ENCODE measurements at regions not wholly inside any gene's neighbourhood (a gene's known extent, or its start where the extent isn't known, plus 50 kb on each side); places are given as distances from the start of the nearest gene placed in this dataset.
"Not testable (repeated sequence)": the region's sequence is repeated elsewhere in the genome, so short reads cannot be mapped to it uniquely, and the experiment has no call there.

- Histone ChIP-seq H3K27ac (ENCODE audit: insufficient read depth, low read length, poor library complexity, severe bottlenecking) (no peak overlapping the region), H3K36me3 (ENCODE audit: control insufficient read depth, insufficient read depth, low read length) (no peaks in the 10 kb centered on the region), H3K4me3 (ENCODE audit: low read depth, low read length) (no peak overlapping the region), H3K9me3 (ENCODE audit: control insufficient read depth in 2 of 2, low read length in 2 of 2) (no peaks in the 10 kb centered on the region), H3K27me3 (ENCODE audit: control insufficient read depth, insufficient read depth, low read length) (peaks cover 7% of the 10 kb centered on the region), H3K4me1 (ENCODE audit: control insufficient read depth, insufficient read depth, low read length, poor library complexity, severe bottlenecking) (no peaks in the 10 kb centered on the region)
- Mint-ChIP-seq H3K27me3 (peaks cover 11% of the 10 kb centered on the region), H3K4me3 (no peak overlapping the region), H3K36me3 (no peaks in the 10 kb centered on the region), H3K4me1 (peaks cover 0 to 4% (median 0%) of the 10 kb centered on the region in 4 donors), H3K27ac (no peak overlapping the region), H3K9me3 (no peaks in the 10 kb centered on the region)
- no peak for DNase-seq
- ATAC-seq (ENCODE audit: low read depth in 2 of 2): no peak
Measured at GRCh38 chr21:31798842-31799704, 67.2 kb upstream of the SCAF4 start.

GRCh38 chr21:31795992-31796391 lies 64.1 kb upstream of the SCAF4 start:
- Mint-ChIP-seq H3K4me1 (no peaks in the 10 kb centered on the region), H3K27ac (no peak overlapping the region), H3K36me3 (no peaks in the 10 kb centered on the region), H3K4me3 (no peak overlapping the region), H3K27me3 (peaks cover 12% of the 10 kb centered on the region), H3K9me3 (peaks cover 0 to 1% (median 0%) of the 10 kb centered on the region in 7 donors)
- H3K9me3 ChIP-seq (ENCODE audit: control insufficient read depth in 2 of 2, low read length in 2 of 2): no peaks in the 10 kb centered on the region
- no peaks in the 10 kb centered on the region for H3K36me3 ChIP-seq (ENCODE audit: control insufficient read depth, insufficient read depth, low read length)
- no peaks in the 10 kb centered on the region for H3K4me1 ChIP-seq (ENCODE audit: control insufficient read depth, insufficient read depth, low read length, poor library complexity, severe bottlenecking)
- no peak for DNase-seq
- no peak for ATAC-seq (ENCODE audit: low read depth in 2 of 2)
- peaks cover 2% of the 10 kb centered on the region for H3K27me3 ChIP-seq (ENCODE audit: control insufficient read depth, insufficient read depth, low read length)
- no peak overlapping the region for H3K27ac ChIP-seq (ENCODE audit: insufficient read depth, low read length, poor library complexity, severe bottlenecking)
- no peak overlapping the region for H3K4me3 ChIP-seq (ENCODE audit: low read depth, low read length)

GRCh38 chr21:31790420-31790819 lies 58.5 kb upstream of the SCAF4 start:
- H3K27ac Mint-ChIP-seq; H3K27me3 ChIP-seq (ENCODE audit: control insufficient read depth, insufficient read depth, low read length); H3K9me3 Mint-ChIP-seq; H3K27me3 Mint-ChIP-seq; H3K4me3 ChIP-seq (ENCODE audit: low read depth, low read length); H3K4me1 ChIP-seq (ENCODE audit: control insufficient read depth, insufficient read depth, low read length, poor library complexity, severe bottlenecking); H3K36me3 ChIP-seq (ENCODE audit: control insufficient read depth, insufficient read depth, low read length); H3K27ac ChIP-seq (ENCODE audit: insufficient read depth, low read length, poor library complexity, severe bottlenecking); ATAC-seq (ENCODE audit: low read depth in 2 of 2); H3K36me3 Mint-ChIP-seq; H3K9me3 ChIP-seq (ENCODE audit: control insufficient read depth in 2 of 2, low read length in 2 of 2); H3K4me3 Mint-ChIP-seq; DNase-seq; H3K4me1 Mint-ChIP-seq: not testable (repeated sequence)

GRCh38 chr21:31788581-31788980 lies 56.7 kb upstream of the SCAF4 start:
- no peak overlapping the region for H3K4me3 ChIP-seq (ENCODE audit: low read depth, low read length)
- ATAC-seq (ENCODE audit: low read depth in 2 of 2) (no peak), DNase-seq (no peak)
- H3K27ac ChIP-seq (ENCODE audit: insufficient read depth, low read length, poor library complexity, severe bottlenecking): no peak overlapping the region
- H3K4me1 ChIP-seq (ENCODE audit: control insufficient read depth, insufficient read depth, low read length, poor library complexity, severe bottlenecking): no peaks in the 10 kb centered on the region
- Mint-ChIP-seq H3K27ac (no peak overlapping the region), H3K36me3 (no peaks in the 10 kb centered on the region), H3K4me1 (peaks cover 0 to 8% (median 2%) of the 10 kb centered on the region in 4 donors), H3K4me3 (no peak overlapping the region), H3K9me3 (peaks cover 0 to 3% (median 1%) of the 10 kb centered on the region in 7 donors), H3K27me3 (peaks cover 5% of the 10 kb centered on the region)
- H3K27me3 ChIP-seq (ENCODE audit: control insufficient read depth, insufficient read depth, low read length): no peaks in the 10 kb centered on the region
- no peaks in the 10 kb centered on the region for H3K36me3 ChIP-seq (ENCODE audit: control insufficient read depth, insufficient read depth, low read length)
- no peaks in the 10 kb centered on the region for H3K9me3 ChIP-seq (ENCODE audit: control insufficient read depth in 2 of 2, low read length in 2 of 2)

GRCh38 chr21:31787691-31788090 lies 55.8 kb upstream of the SCAF4 start:
- not testable (repeated sequence) for H3K4me1 Mint-ChIP-seq; H3K27ac ChIP-seq (ENCODE audit: insufficient read depth, low read length, poor library complexity, severe bottlenecking); H3K27ac Mint-ChIP-seq; DNase-seq; H3K4me3 ChIP-seq (ENCODE audit: low read depth, low read length); H3K36me3 Mint-ChIP-seq; ATAC-seq (ENCODE audit: low read depth in 2 of 2); H3K27me3 ChIP-seq (ENCODE audit: control insufficient read depth, insufficient read depth, low read length); H3K4me3 Mint-ChIP-seq; H3K9me3 Mint-ChIP-seq; H3K4me1 ChIP-seq (ENCODE audit: control insufficient read depth, insufficient read depth, low read length, poor library complexity, severe bottlenecking); H3K27me3 Mint-ChIP-seq; H3K36me3 ChIP-seq (ENCODE audit: control insufficient read depth, insufficient read depth, low read length); H3K9me3 ChIP-seq (ENCODE audit: control insufficient read depth in 2 of 2, low read length in 2 of 2)

- H3K4me3 ChIP-seq (ENCODE audit: low read depth, low read length): no peak overlapping the region
- no peaks in the 10 kb centered on the region for H3K9me3 ChIP-seq (ENCODE audit: control insufficient read depth in 2 of 2, low read length in 2 of 2)
- Mint-ChIP-seq H3K9me3 (peaks cover 0 to 3% (median 0%) of the 10 kb centered on the region in 7 donors), H3K27ac (no peak overlapping the region), H3K36me3 (no peaks in the 10 kb centered on the region), H3K27me3 (no peaks in the 10 kb centered on the region), H3K4me3 (no peak overlapping the region), H3K4me1 (peaks cover 0 to 8% (median 2%) of the 10 kb centered on the region in 4 donors)
- ATAC-seq (ENCODE audit: low read depth in 2 of 2) (no peak), DNase-seq (no peak)
- no peaks in the 10 kb centered on the region for H3K36me3 ChIP-seq (ENCODE audit: control insufficient read depth, insufficient read depth, low read length)
- no peak overlapping the region for H3K27ac ChIP-seq (ENCODE audit: insufficient read depth, low read length, poor library complexity, severe bottlenecking)
- H3K4me1 ChIP-seq (ENCODE audit: control insufficient read depth, insufficient read depth, low read length, poor library complexity, severe bottlenecking): no peaks in the 10 kb centered on the region
- H3K27me3 ChIP-seq (ENCODE audit: control insufficient read depth, insufficient read depth, low read length): no peaks in the 10 kb centered on the region
Measured at GRCh38 chr21:31786164-31786920, 54.4 kb upstream of the SCAF4 start.

GRCh38 chr21:31785237-31786163 lies 53.6 kb upstream of the SCAF4 start:
- ATAC-seq (ENCODE audit: low read depth in 2 of 2): not testable (repeated sequence)

More at GRCh38 chr21:31785237-31786163, 53.6 kb upstream of the SCAF4 start:
- not testable (repeated sequence) for H3K4me3 ChIP-seq (ENCODE audit: low read depth, low read length); H3K4me1 ChIP-seq (ENCODE audit: control insufficient read depth, insufficient read depth, low read length, poor library complexity, severe bottlenecking); H3K36me3 ChIP-seq (ENCODE audit: control insufficient read depth, insufficient read depth, low read length); H3K4me1 Mint-ChIP-seq; H3K36me3 Mint-ChIP-seq; H3K27ac ChIP-seq (ENCODE audit: insufficient read depth, low read length, poor library complexity, severe bottlenecking); H3K27me3 Mint-ChIP-seq; H3K27ac Mint-ChIP-seq; H3K27me3 ChIP-seq (ENCODE audit: control insufficient read depth, insufficient read depth, low read length); H3K9me3 Mint-ChIP-seq; H3K9me3 ChIP-seq (ENCODE audit: control insufficient read depth in 2 of 2, low read length in 2 of 2); H3K4me3 Mint-ChIP-seq
- peak in 2 of 3 donors; percentile 22 to 71 for DNase-seq
